Activated CD4-positive, alpha-beta T cell treated with anti-CD3 and anti-CD28 coated beads, Interleukin-2, amount 50 U/mL, for 1 hour (primary cell): ENCODE measurements at regions not wholly inside any gene's neighbourhood (a gene's known extent, or its start where the extent isn't known, plus 50 kb on each side); places are given as distances from the start of the nearest gene placed in this dataset.

Source experiments
- DNase-seq: peaks from one replicate; pipeline ENCODE4 v3.0.0-alpha.2; 2020

GRCh38 chr17:77266891-77267341, 126.1 kb downstream of the SEC14L1 start:
- no peak for DNase-seq

GRCh38 chr17:77269696-77270681, 129.2 kb downstream of the SEC14L1 start:
- DNase-seq, result no peak

- DNase-seq, result no peak
Observed at GRCh38 chr17:77271411-77271810, 130.6 kb downstream of the SEC14L1 start.

- no peak for DNase-seq
Observed at GRCh38 chr17:77273397-77274085, 132.8 kb downstream of the SEC14L1 start.

GRCh38 chr17:77274096-77274845, 133.5 kb downstream of the SEC14L1 start:
- DNase-seq, result no peak

- DNase-seq, result no peak
Observed at GRCh38 chr17:77279448-77280303, 138.9 kb downstream of the SEC14L1 start.

GRCh38 chr17:77280304-77281121, 139.7 kb downstream of the SEC14L1 start:
- DNase-seq, result no peak

GRCh38 chr17:77281122-77281903, 140.5 kb downstream of the SEC14L1 start:
- peak; percentile 62 for DNase-seq

GRCh38 chr17:77281904-77282367, 141.2 kb downstream of the SEC14L1 start:
- DNase-seq, result no peak

GRCh38 chr17:77282524-77283515, 142.1 kb downstream of the SEC14L1 start:
- DNase-seq, result no peak

GRCh38 chr17:77284023-77284617, 143.4 kb downstream of the SEC14L1 start:
- DNase-seq, result no peak

GRCh38 chr17:77285594-77286390, 145.0 kb downstream of the SEC14L1 start:
- no peak for DNase-seq

- no peak for DNase-seq
Observed at GRCh38 chr17:77286391-77286640, 145.5 kb downstream of the SEC14L1 start.

- no peak for DNase-seq
Observed at GRCh38 chr17:77286641-77287431, 146.1 kb downstream of the SEC14L1 start.

GRCh38 chr17:77287432-77288068, 146.8 kb downstream of the SEC14L1 start:
- no peak for DNase-seq

- DNase-seq, result no peak
Observed at GRCh38 chr17:77288115-77288619, 147.4 kb downstream of the SEC14L1 start.
